GM21526 (cell line): ENCODE measurements at regions not wholly inside any gene's neighbourhood (a gene's known extent, or its start where the extent isn't known, plus 50 kb on each side); places are given as distances from the start of the nearest gene placed in this dataset.

Experiments
- ATAC-seq: cut with Tn5 transposase; IDR thresholded peaks from one replicate; pipeline ENCODE4 v1.9.1; 2021; ENCODE audit warnings: moderate library complexity; ENCODE audit not compliant: unreplicated experiment, low FRiP score

- ATAC-seq = no peak
Measured at GRCh38 chr16:56140645-56141044, 50.6 kb upstream of the GNAO1 start.

- ATAC-seq = no peak
Measured at GRCh38 chr16:56137269-56137668, 54.0 kb upstream of the GNAO1 start.

- no peak for ATAC-seq
Measured at GRCh38 chr16:56136256-56136655, 55.0 kb upstream of the GNAO1 start.

GRCh38 chr16:56134790-56135189 is 56.5 kb upstream of the GNAO1 start:
- no peak for ATAC-seq

GRCh38 chr16:56125922-56126321 is 65.4 kb upstream of the GNAO1 start:
- no peak for ATAC-seq

- ATAC-seq = no peak
Measured at GRCh38 chr16:56122251-56122650, 69.0 kb upstream of the GNAO1 start.

- ATAC-seq = no peak
Measured at GRCh38 chr16:56121156-56121500, 70.2 kb upstream of the GNAO1 start.

GRCh38 chr16:56120447-56121155 is 70.7 kb upstream of the GNAO1 start:
- no peak for ATAC-seq

- ATAC-seq = no peak
Measured at GRCh38 chr16:56119133-56119532, 72.2 kb upstream of the GNAO1 start.

GRCh38 chr16:56116577-56116964 is 74.7 kb upstream of the GNAO1 start:
- no peak for ATAC-seq

- ATAC-seq = no peak
Measured at GRCh38 chr16:56115817-56116576, 75.3 kb upstream of the GNAO1 start.

GRCh38 chr16:56113223-56113622 is 78.1 kb upstream of the GNAO1 start:
- ATAC-seq = no peak

- no peak for ATAC-seq
Measured at GRCh38 chr16:56111100-56111499, 80.2 kb upstream of the GNAO1 start.

GRCh38 chr16:56109994-56110393 is 81.3 kb upstream of the GNAO1 start:
- ATAC-seq = no peak

GRCh38 chr16:56109205-56109604 is 82.1 kb upstream of the GNAO1 start:
- no peak for ATAC-seq

GRCh38 chr16:56108724-56109123 is 82.6 kb upstream of the GNAO1 start:
- no peak for ATAC-seq

GRCh38 chr16:56108056-56108471 is 83.2 kb upstream of the GNAO1 start:
- no peak for ATAC-seq

GRCh38 chr16:56106527-56106926 is 84.8 kb upstream of the GNAO1 start:
- no peak for ATAC-seq

- ATAC-seq = no peak
Measured at GRCh38 chr16:56102906-56103305, 88.4 kb upstream of the GNAO1 start.

GRCh38 chr16:56102183-56102686 is 89.1 kb upstream of the GNAO1 start:
- no peak for ATAC-seq

- ATAC-seq = no peak
Measured at GRCh38 chr16:56101480-56101879, 89.8 kb upstream of the GNAO1 start.

- ATAC-seq = no peak
Measured at GRCh38 chr16:56097306-56097705, 94.0 kb upstream of the GNAO1 start.
